Posterior cingulate gyrus (tissue), 11 donors: ENCODE measurements at regions not wholly inside any gene's neighbourhood (a gene's known extent, or its start where the extent isn't known, plus 50 kb on each side); places are given as distances from the start of the nearest gene placed in this dataset.

Source experiments
- DNase-seq, 10 donors: peaks; one replicate each; pipeline versions ENCODE4 v3.0.0 to v3.0.0-alpha.2; 2020 to 2021; ENCODE audit warnings: mixed read lengths in 3 of 10
- intact Hi-C: fragments of 100-400 bp; cut with DNase I; formaldehyde crosslinking; loops from one replicate; pipeline ENCODE4 v1.15.1; 2023

DNA sequence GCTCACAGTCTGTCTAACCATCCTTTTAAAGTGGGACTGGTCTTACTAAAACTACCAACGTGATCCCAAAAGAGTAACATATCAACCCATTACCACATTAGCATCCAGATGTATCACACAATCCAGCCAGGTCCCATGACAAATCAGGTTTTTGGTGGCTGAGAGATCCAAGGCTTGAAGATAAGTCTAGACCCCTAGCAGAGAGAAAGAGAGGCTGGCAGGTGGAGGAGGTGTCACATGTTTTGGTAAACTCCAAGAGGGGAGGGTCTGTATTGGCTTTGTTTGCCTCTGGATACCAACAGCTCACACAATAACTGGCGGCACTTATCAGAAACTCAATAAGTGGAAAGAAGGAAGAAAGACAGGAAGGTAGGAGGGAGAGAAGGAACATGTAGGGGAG is 357.6 kb downstream of the SS18 start:
- intact Hi-C loops: no loop called here
- no peak for DNase-seq

- no peak for DNase-seq
- intact Hi-C loops: no loop called here
Measured at GRCh38 chr18:25729072-25729471, 361.3 kb downstream of the SS18 start.

- intact Hi-C loops: no loop called here
- no peak for DNase-seq
Measured at GRCh38 chr18:25727281-25727985, 363.0 kb downstream of the SS18 start.

DNA sequence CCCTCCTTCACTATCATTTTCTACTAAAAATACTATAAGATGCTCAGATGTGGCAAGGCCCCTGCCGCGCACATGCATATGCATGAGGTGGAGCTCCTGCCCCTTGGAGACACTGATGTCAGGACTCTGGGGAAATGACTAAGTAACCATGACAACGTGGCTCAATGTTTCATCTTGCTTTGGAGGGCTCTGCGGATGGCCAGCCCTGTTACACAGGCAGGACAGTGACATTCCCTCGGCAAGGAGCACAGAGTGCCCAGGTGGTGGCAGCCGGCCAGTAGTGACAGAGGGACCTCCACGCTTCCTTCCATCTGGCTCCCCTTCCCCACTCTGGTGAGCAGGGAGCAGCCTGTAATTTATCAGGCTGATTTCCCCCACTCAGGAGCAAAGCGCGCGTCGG is 364.1 kb downstream of the SS18 start:
- DNase-seq: peak in 1 of 10 donors; percentile 78
- intact Hi-C loops: no loop called here

DNA sequence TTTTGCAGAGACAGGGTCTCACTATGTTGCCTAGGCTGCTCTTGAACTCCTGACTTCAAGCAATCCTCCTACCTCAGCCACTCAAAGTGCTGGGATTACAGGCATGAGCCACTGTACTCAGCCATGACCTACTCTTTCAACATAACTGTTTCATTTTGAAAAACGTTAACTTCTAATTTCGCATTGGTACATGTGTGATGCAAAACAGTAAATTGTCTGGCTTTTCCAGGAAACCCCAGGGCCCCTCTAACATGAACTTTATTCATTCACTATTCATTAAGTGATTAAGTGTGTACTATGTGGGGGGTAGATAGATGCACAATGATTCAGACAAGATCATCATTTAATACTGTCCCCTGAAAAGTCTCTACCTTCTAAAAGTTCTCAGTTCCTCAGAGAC is 364.9 kb downstream of the SS18 start:
- DNase-seq: no peak
- intact Hi-C loops: no loop called here

- intact Hi-C loops: no loop called here
- no peak for DNase-seq
Measured at GRCh38 chr18:25724997-25725396, 365.4 kb downstream of the SS18 start.

- no peak for DNase-seq
- intact Hi-C loops: no loop called here
Measured at GRCh38 chr18:25724121-25724520, 366.3 kb downstream of the SS18 start.

DNA sequence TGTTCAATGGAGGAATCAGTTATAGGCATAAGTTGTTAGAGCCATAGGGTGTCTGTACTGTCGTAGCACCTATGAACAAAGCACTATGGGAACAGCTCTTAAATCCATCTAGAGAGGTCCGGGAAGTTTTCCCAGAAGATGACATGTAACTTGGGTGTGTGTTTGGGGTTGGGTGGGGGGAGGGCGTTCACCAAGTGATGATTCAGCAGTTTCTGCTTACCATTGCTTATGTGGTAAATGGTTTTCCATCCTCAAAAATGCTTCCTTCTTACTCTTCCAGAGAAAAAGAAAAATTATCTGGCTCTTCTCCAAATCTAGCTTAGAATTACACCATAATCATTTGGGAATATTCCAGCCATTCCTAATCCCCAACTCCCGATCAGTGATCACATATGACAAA is 361.1 kb upstream of the ZNF521 start:
- DNase-seq: no peak
- intact Hi-C loops: no loop called here

DNA sequence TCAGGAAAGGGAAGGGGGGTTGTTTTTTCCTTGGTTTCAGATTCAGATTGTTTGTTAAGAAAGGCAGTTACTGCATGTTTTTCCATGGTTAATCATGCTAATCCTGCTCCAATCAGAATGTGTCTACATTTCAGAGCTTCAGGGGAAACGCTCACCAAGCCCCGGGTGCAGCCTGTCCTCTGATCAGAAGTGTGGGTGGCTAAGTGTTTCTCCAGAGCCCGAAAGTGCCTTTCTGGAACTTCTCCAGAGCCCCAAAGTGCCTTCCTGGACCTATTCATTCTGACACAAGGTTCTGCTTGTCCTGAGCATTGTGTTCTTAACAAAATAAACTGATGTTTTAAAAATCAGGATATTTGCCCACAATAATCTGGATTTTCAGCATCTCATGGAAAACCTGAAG is 359.0 kb upstream of the ZNF521 start:
- no peak for DNase-seq
- intact Hi-C loops: no loop called here

- no peak for DNase-seq
- intact Hi-C loops: no loop called here
Measured at GRCh38 chr18:25705650-25706049, 353.7 kb upstream of the ZNF521 start.

GRCh38 chr18:25704494-25704893 is 352.5 kb upstream of the ZNF521 start:
- no peak for DNase-seq
- intact Hi-C loops: no loop called here

- no peak for DNase-seq
- intact Hi-C loops: no loop called here
Measured at GRCh38 chr18:25704071-25704470, 352.1 kb upstream of the ZNF521 start.

DNA sequence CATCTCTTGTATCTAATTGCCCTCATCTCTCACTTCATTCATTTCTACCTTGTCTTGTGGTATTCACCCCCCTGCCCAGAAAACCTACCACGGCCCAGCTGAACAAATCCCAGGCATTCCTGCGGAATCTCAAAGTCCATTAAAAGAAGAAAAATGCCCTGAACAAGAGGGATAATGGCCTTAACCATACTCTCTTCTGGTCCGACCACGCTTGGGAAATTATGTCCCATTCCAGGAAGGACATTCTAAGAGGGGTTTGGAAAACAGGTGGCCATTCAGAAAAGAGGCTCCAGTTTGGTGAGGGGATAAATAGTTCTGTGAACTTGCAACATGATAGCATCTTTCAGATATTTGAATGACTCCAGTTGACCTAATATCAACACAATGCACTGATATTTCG is 349.9 kb upstream of the ZNF521 start:
- intact Hi-C loops: no loop called here
- no peak for DNase-seq

DNA sequence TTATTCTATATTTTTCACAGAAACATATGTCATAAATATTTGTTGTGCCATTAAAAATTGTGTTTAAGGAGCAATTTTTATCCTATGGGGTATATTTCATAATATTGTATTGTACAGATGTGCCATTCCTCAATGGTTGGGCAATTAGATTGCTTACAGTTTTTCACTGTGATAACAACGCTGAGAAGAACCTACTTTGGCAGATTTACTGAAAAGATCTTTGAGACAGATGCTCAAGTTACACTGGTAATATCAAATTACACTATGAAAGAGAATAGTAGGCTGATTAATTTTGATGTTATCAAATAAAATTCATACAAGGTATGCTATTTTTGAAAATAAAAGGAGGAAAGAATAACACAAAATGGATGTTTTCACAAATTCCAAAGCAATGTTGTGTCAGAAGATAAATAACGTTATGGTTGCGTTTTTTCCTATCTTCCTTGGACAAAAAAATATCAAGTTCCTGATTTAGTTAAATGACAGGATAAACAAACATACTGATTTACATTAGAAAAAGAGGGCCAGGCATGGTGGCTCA is 335.1 kb upstream of the ZNF521 start:
- DNase-seq: no peak
- intact Hi-C loops: no loop called here

DNA sequence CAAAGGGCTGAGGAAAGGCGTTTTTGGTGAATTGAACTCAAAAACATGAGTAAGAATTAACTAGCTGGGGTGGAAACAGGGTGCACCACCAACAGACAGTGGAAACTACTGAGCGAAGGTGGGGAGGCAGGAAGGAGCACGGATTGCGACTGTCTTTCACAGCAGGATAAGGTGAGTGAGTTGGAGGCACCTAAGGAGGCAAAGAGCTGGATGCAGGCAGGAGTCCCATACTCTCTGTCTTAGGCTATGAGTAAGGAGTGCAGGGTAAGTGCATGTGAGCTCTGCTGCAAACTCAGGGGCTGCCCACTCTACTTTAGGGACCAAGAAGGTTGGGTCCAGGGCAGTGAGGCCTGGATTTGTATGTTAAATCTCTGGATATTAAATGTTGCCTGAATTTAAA is 333.1 kb upstream of the ZNF521 start:
- no peak for DNase-seq
- intact Hi-C loops: no loop called here

GRCh38 chr18:25679491-25679890 is 327.5 kb upstream of the ZNF521 start:
- DNase-seq: no peak
- intact Hi-C loops: no loop called here

DNA sequence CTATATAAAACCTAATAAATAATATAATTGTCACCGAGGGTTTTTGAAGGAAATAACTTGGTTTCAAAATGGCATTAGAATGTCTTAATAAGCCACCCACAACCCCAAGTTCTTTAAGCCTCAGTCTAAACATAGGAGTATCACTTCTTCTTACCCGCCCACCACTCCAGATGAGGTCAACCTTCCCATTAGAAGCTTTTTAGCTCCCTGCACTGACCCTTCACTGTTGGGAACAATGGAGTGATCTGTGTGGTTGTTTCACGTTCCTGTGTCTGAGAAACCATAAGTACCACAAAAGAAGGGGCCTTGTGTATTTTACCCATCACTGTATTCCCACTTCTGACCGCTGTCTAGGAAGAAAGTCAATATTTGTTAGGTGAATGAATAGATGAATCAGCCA is 326.3 kb upstream of the ZNF521 start:
- DNase-seq: no peak
- intact Hi-C loops: no loop called here

GRCh38 chr18:25675123-25675850 is 323.3 kb upstream of the ZNF521 start:
- DNase-seq: no peak
- intact Hi-C loops: no loop called here

DNA sequence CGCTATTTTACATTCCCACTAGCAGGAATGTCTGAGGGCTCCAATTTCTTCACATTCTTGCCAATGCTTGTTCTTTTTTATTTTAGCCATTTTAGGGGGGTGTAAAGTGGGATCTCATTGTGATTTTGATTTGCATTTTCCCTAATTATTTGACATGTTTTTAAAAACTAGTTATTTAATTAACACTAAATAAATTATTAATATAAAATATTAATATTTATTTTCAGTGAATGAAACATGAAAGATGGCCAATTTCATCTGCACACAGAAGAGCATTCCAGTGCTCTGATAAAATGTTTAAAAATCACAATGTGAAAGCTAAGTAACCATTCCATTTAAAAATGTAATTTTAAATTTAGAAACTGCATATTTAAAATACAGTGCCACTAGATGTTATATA is 322.2 kb upstream of the ZNF521 start:
- intact Hi-C loops: no loop called here

GRCh38 chr18:25672490-25672889 is 320.5 kb upstream of the ZNF521 start:
- intact Hi-C loops: no loop called here
- DNase-seq: no peak

More for the DNA sequence above, 322.2 kb upstream of the ZNF521 start:
- no peak for DNase-seq

- DNase-seq: no peak
- intact Hi-C loops: no loop called here
Measured at GRCh38 chr18:25669741-25670140, 317.8 kb upstream of the ZNF521 start.

DNA sequence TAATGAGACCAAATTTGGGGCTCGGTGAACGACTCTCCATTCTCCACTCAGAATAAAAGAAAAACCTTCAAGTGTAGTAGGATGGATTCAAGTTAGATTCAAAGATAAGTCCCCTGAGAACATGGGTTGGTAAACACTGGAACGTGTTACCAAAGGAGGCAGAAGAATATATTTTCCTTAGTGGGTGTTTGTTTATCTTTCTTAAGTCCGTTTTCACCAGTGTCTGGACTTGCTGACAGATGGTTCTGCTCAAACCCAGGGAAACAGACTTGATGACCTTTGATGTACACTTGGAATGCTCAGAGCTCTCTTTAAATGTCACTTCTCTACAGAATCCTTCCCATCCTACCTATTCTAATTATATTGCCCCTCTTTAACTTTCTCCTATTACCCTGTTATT is 310.3 kb upstream of the ZNF521 start:
- DNase-seq: no peak
- intact Hi-C loops: no loop called here
